Smooth muscle cell (in vitro differentiated cells): ENCODE measurements at regions not wholly inside any gene's neighbourhood (a gene's known extent, or its start where the extent isn't known, plus 50 kb on each side); places are given as distances from the start of the nearest gene placed in this dataset.

Source experiments
- DNase-seq: peaks from one replicate; lab custom pipeline; 2025; ENCODE audit not compliant: unreplicated experiment; lab: John Stamatoyannopoulos, UW
- H2AFZ ChIP-seq: fragments of 200-600 bp; sonication (generic); 2 replicates; pipeline ENCODE4 v1.6.0; 2016; ENCODE audit warnings: antibody characterized with exemption, low read depth, mild to moderate bottlenecking
- H3F3A ChIP-seq: fragments of 200-600 bp; sonication (generic); 2 replicates; pipeline ENCODE4 v1.6.0; 2017; ENCODE audit warnings: antibody characterized with exemption, low read depth
- H3K27ac ChIP-seq: fragments of 200-600 bp; sonication (generic); 2 replicates; pipeline ENCODE4 v1.5.1; 2016; ENCODE audit warnings: low read depth, mild to moderate bottlenecking
- H3K27me3 ChIP-seq: fragments of 200-600 bp; sonication (generic); 2 replicates; pipeline ENCODE4 v1.6.1; 2016; ENCODE audit warnings: low read depth, mild to moderate bottlenecking
- H3K36me3 ChIP-seq: fragments of 200-600 bp; sonication (generic); 2 replicates; pipeline ENCODE4 v1.5.1; 2016; ENCODE audit warnings: low read depth
- H3K4me1 ChIP-seq: fragments of 200-600 bp; sonication (generic); 2 replicates; pipeline ENCODE4 v1.5.1; 2016; ENCODE audit warnings: low read depth
- H3K4me2 ChIP-seq: fragments of 200-600 bp; sonication (generic); 2 replicates; pipeline ENCODE4 v1.6.0; 2016; ENCODE audit warnings: mild to moderate bottlenecking
- H3K4me3 ChIP-seq: fragments of 200-600 bp; sonication (generic); 2 replicates; pipeline ENCODE4 v1.5.1; 2016; ENCODE audit warnings: mild to moderate bottlenecking
- H3K79me2 ChIP-seq: fragments of 200-600 bp; sonication (generic); 2 replicates; pipeline ENCODE4 v1.6.0; 2016; ENCODE audit warnings: low read depth, mild to moderate bottlenecking
- H3K9ac ChIP-seq: fragments of 200-600 bp; sonication (generic); 2 replicates; pipeline ENCODE4 v1.6.0; 2016; ENCODE audit warnings: low read depth
- H3K9me3 ChIP-seq: fragments of 200-600 bp; sonication (generic); replicated peaks from 2 replicates; pipeline ENCODE4 v1.5.1; 2016; ENCODE audit warnings: low read depth
- H4K20me1 ChIP-seq: fragments of 200-600 bp; sonication (generic); 2 replicates; pipeline ENCODE4 v1.6.0; 2016; ENCODE audit warnings: low read depth
- CTCF ChIP-seq: fragments of 200-600 bp; sonication (generic); IDR thresholded peaks from 2 replicates; pipeline ENCODE4 v1.5.1; 2017; ENCODE audit warnings: borderline replicate concordance, mild to moderate bottlenecking, antibody characterized with exemption; ENCODE audit not compliant: insufficient read depth, poor library complexity, severe bottlenecking
- WGBS: methylation state at CpG from one replicate; pipeline ENCODE4 v1.1.7; 2016; ENCODE audit warnings: low lambda C conversion rate; 5-methylcytosine and 5-hydroxymethylcytosine counted together

- Histone ChIP-seq H2AFZ (no peak overlapping the region), H3K4me2 (no peak overlapping the region), H4K20me1 (no peaks in the 10 kb centered on the region), H3F3A (no peaks in the 10 kb centered on the region), H3K4me1 (no peaks in the 10 kb centered on the region), H3K9me3 (no peaks in the 10 kb centered on the region), H3K9ac (no peak overlapping the region), H3K36me3 (no peaks in the 10 kb centered on the region), H3K27me3 (no peaks in the 10 kb centered on the region), H3K79me2 (no peaks in the 10 kb centered on the region), H3K4me3 (no peak overlapping the region), H3K27ac (no peak overlapping the region)
- 100% methylated on average over 2 of the region's 2 CpGs for WGBS
- no peak for DNase-seq
- TF ChIP-seq CTCF = no peak
Observed at GRCh38 chr11:29826878-29827277, 190.0 kb downstream of the KCNA4 start.

GRCh38 chr11:29816359-29816758 lies 200.5 kb downstream of the KCNA4 start:
- TF ChIP-seq CTCF = no peak
- Histone ChIP-seq H3K27ac (no peak overlapping the region), H3F3A (no peaks in the 10 kb centered on the region), H4K20me1 (no peaks in the 10 kb centered on the region), H3K4me1 (no peaks in the 10 kb centered on the region), H2AFZ (no peak overlapping the region), H3K9me3 (no peaks in the 10 kb centered on the region), H3K36me3 (no peaks in the 10 kb centered on the region), H3K79me2 (no peaks in the 10 kb centered on the region), H3K4me2 (no peak overlapping the region), H3K27me3 (no peaks in the 10 kb centered on the region), H3K9ac (no peak overlapping the region), H3K4me3 (no peak overlapping the region)
- WGBS = 76% methylated on average over 2 of the region's 2 CpGs
- no peak for DNase-seq

- no peak overlapping the region for H3K9ac ChIP-seq
- H2AFZ ChIP-seq = no peak overlapping the region
- WGBS = 73% methylated on average over 3 of the region's 3 CpGs
- H3K27me3 ChIP-seq = no peaks in the 10 kb centered on the region
- no peaks in the 10 kb centered on the region for H4K20me1 ChIP-seq
- H3K4me3 ChIP-seq = no peak overlapping the region
- H3K79me2 ChIP-seq = no peaks in the 10 kb centered on the region
- TF ChIP-seq CTCF = no peak
- no peak for DNase-seq
- H3K27ac ChIP-seq = no peak overlapping the region
- no peaks in the 10 kb centered on the region for H3K36me3 ChIP-seq
- H3K4me1 ChIP-seq = no peaks in the 10 kb centered on the region
- no peaks in the 10 kb centered on the region for H3K9me3 ChIP-seq
- H3K4me2 ChIP-seq = no peak overlapping the region
- no peaks in the 10 kb centered on the region for H3F3A ChIP-seq
Observed at GRCh38 chr11:29809121-29809520, 207.7 kb downstream of the KCNA4 start.

- H3K36me3 ChIP-seq = no peaks in the 10 kb centered on the region
- H3K4me3 ChIP-seq = no peak overlapping the region
- no peak for DNase-seq
- H3K27ac ChIP-seq = no peak overlapping the region
- H3F3A ChIP-seq = no peaks in the 10 kb centered on the region
- H2AFZ ChIP-seq = no peak overlapping the region
- H3K4me2 ChIP-seq = no peak overlapping the region
- no peaks in the 10 kb centered on the region for H3K4me1 ChIP-seq
- H3K79me2 ChIP-seq = no peaks in the 10 kb centered on the region
- no peak overlapping the region for H3K9ac ChIP-seq
- H3K9me3 ChIP-seq = no peaks in the 10 kb centered on the region
- H4K20me1 ChIP-seq = no peaks in the 10 kb centered on the region
- no peaks in the 10 kb centered on the region for H3K27me3 ChIP-seq
- no peak for TF ChIP-seq CTCF
Observed at GRCh38 chr11:29802522-29802921, 214.3 kb downstream of the KCNA4 start.
